ENCODE measurements at regions not wholly inside any gene's neighbourhood (a gene's known extent, or its start where the extent isn't known, plus 50 kb on each side); places are given as distances from the start of the nearest gene placed in this dataset.

DNA sequence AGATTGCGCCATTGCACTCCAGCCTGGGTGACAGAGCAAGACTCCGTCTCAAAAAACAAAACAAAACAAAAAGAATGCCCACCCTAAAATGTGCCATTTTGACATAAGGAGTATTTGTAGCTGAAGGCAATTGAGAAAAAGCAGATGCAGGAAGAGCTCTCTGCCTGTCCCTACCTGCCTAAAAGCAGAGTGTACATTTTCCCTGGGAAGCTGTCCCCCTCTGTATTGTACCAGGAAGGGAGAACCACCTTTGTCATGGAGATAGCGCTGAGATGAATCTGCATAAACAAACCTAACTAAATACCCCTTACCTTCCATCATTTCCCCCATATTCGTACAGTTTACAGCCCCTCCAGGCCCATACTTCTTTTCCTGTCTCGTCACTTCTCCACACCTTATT lies 94.4 kb upstream of the SLC45A1 start:
- TF ChIP-seq RCOR1 (IDR thresholded peaks at IDR 0.05; ENCODE audit: insufficient replicate concordance, low read length) (no peak), RFX5 (IDR thresholded peaks at IDR 0.05; ENCODE audit: low read depth, low read length) (no peak), MAZ (IDR thresholded peaks at IDR 0.05; ENCODE audit: borderline replicate concordance, low read depth, low read length) (no peak), CTCF (conservative IDR thresholded peaks at IDR 0.05; ENCODE audit: low read depth, low read length) (no peak), MXI1 (IDR thresholded peaks at IDR 0.05; ENCODE audit: borderline replicate concordance, low read depth, low read length) (no peak), USF2 (IDR thresholded peaks at IDR 0.05; ENCODE audit: low read depth, low read length) (no peak), ELK1 (IDR thresholded peaks at IDR 0.05; ENCODE audit: borderline replicate concordance, low read depth, low read length) (no peak), FOS (IDR thresholded peaks at IDR 0.05; ENCODE audit: low read depth, low read length) (no peak), POLR2A (IDR thresholded peaks at IDR 0.05; ENCODE audit: low read depth, low read length) (no peak), RAD21 (IDR thresholded peaks at IDR 0.05; ENCODE audit: low read length) (no peak), BHLHE40 (IDR thresholded peaks at IDR 0.05; ENCODE audit: low read depth, low read length) (no peak), CEBPB (IDR thresholded peaks at IDR 0.05; ENCODE audit: low read depth, low read length) (no peak), SMC3 (IDR thresholded peaks at IDR 0.05; ENCODE audit: low read depth, low read length) (no peak), MAFK (IDR thresholded peaks at IDR 0.05; ENCODE audit: low read depth, low read length) (no peak), NFE2L2 (IDR thresholded peaks at IDR 0.05; ENCODE audit: low read depth, low read length) (no peak), CHD1 (IDR thresholded peaks at IDR 0.05; ENCODE audit: low read depth, low read length) (no peak)
- BruUV-seq (replicated peaks) = no TSS peak
- H3K56ac ChIP-seq (ENCODE audit: extremely low read depth, insufficient read depth, low read length) = no peak overlapping the region
- no peak overlapping the region; the same call in 1 of the 2 replicates for H4K91ac ChIP-seq (ENCODE audit: insufficient read depth, low read depth, low read length)
- ATAC-seq (ENCODE audit: low read depth) = no peak
- H3K4me3 ChIP-seq (ENCODE audit: insufficient read depth, low read depth, low read length) = no peak overlapping the region
- H4K5ac ChIP-seq (ENCODE audit: low read depth, low read length) = peak overlapping the region; percentile 85; the same call in 1 of the 2 replicates
- H2BK20ac ChIP-seq (ENCODE audit: low read depth, low read length) = no peak overlapping the region
- no peak overlapping the region for H2BK5ac ChIP-seq (ENCODE audit: low read depth, low read length, poor library complexity, severe bottlenecking)
- H2AFZ ChIP-seq (replicated peaks; ENCODE audit: low read length, poor library complexity) = no peak overlapping the region
- H3K36me3 ChIP-seq (ENCODE audit: control insufficient read depth, insufficient read depth, low read length) = no peaks in the 10 kb centered on the region
- H4K20me1 ChIP-seq (ENCODE audit: insufficient read depth, low read length) = no peaks in the 10 kb centered on the region
- H3K27me3 ChIP-seq (ENCODE audit: control insufficient read depth, insufficient read depth, low read length) = no peaks in the 10 kb centered on the region
- POLR2A ChIA-PET (ENCODE audit: unreplicated experiment) = no interaction called here
- intact Hi-C loops (cut with micrococcal nuclease) (no loop called here), in situ Hi-C loops (cut with MboI; ENCODE audit: low sequenced_read_pairs) (no loop called here), dilution Hi-C loops (cut with HindIII; ENCODE audit: low sequenced_read_pairs, unreplicated experiment) (no loop called here)
- H3K9me3 ChIP-seq (ENCODE audit: control insufficient read depth, insufficient read depth, low read length) = no peaks in the 10 kb centered on the region
- H2AK9ac ChIP-seq (replicated peaks; ENCODE audit: low read depth, low read length, poor library complexity) = no peak overlapping the region
- H4K8ac ChIP-seq (ENCODE audit: low read depth in 2 of 2, low read length in 2 of 2) = 0 out of 4 replicates have a peak overlapping the region, but pooled peaks of 1 of the 2 experiments have one; percentile 17
- peak overlapping the region; percentile 82 for H2AK5ac ChIP-seq (ENCODE audit: low read depth, low read length)
- H3K4me1 ChIP-seq (ENCODE audit: control insufficient read depth, insufficient read depth, low read length) = peaks cover 15% of the 10 kb centered on the region
- H2BK15ac ChIP-seq (ENCODE audit: low read depth, low read length) = 0 out of 3 replicates have a peak overlapping the region, but pooled peaks have one; percentile 74
- WGBS, 2 experiments (ENCODE audit: extremely low coverage in 2 of 2, insufficient read length in 1 of 2) = 85 to 100% methylated on average over 1 to 3 of the region's 5 CpGs
- CTCF ChIA-PET = no interaction called here
- no peak overlapping the region for H3K23ac ChIP-seq (ENCODE audit: low read depth, low read length)
- H3K14ac ChIP-seq (replicated peaks; ENCODE audit: low read depth, low read length) = no peak overlapping the region
- no peak overlapping the region for H3K9ac ChIP-seq (ENCODE audit: low read depth, low read length)
- H2BK120ac ChIP-seq (ENCODE audit: low read depth, low read length) = peak overlapping the region; percentile 54
- H3K27ac ChIP-seq (ENCODE audit: insufficient read depth, low read length) = no peak overlapping the region
- peak overlapping the region; percentile 72 for H3K4ac ChIP-seq (ENCODE audit: low read depth, low read length)
- peaks cover 9% of the 10 kb centered on the region for H3K9me1 ChIP-seq (ENCODE audit: insufficient read depth, low read length)
- no peak overlapping the region for H3K4me2 ChIP-seq (ENCODE audit: low read depth, low read length)
- H3K79me1 ChIP-seq (ENCODE audit: low read depth in 1 of 2, low read length in 2 of 2) = no peaks in the 10 kb centered on the region
- no peak for DNase-seq
- H3K18ac ChIP-seq (ENCODE audit: low read depth, low read length) = peak overlapping the region; percentile 75; the same call in 1 of the 2 replicates
